Esophagus squamous epithelium (tissue), 4 donors: ENCODE measurements at regions not wholly inside any gene's neighbourhood (a gene's known extent, or its start where the extent isn't known, plus 50 kb on each side); places are given as distances from the start of the nearest gene placed in this dataset.

Experiments used
- CTCF ChIP-seq, 6 experiments: fragments of 450-650 bp in 4 of 6; fragments of 200-600 bp in 2 of 6; sonication (generic) in 2 of 6; IDR thresholded peaks; one replicate each; pipeline ENCODE4 v1.5.1; 2016 to 2019; ENCODE audit warnings: antibody characterized with exemption in 6 of 6, mild to moderate bottlenecking in 4 of 6, moderate library complexity in 4 of 6
- POLR2A ChIP-seq, 4 donors: fragments of 450-650 bp; IDR thresholded peaks; one replicate each; pipeline ENCODE4 v1.6.1; 2017; ENCODE audit warnings: antibody characterized with exemption in 4 of 4, mild to moderate bottlenecking in 4 of 4, moderate library complexity in 3 of 4

- TF ChIP-seq POLR2A (IDR thresholded peaks at IDR 0.05) = no peak
- no peak for TF ChIP-seq CTCF (IDR thresholded peaks at IDR 0.05)
Measured at GRCh38 chr4:12144051-12144450, 715.4 kb upstream of the HS3ST1 start.
